ENCODE measurements at regions not wholly inside any gene's neighbourhood (a gene's known extent, or its start where the extent isn't known, plus 50 kb on each side); places are given as distances from the start of the nearest gene placed in this dataset.

DNA sequence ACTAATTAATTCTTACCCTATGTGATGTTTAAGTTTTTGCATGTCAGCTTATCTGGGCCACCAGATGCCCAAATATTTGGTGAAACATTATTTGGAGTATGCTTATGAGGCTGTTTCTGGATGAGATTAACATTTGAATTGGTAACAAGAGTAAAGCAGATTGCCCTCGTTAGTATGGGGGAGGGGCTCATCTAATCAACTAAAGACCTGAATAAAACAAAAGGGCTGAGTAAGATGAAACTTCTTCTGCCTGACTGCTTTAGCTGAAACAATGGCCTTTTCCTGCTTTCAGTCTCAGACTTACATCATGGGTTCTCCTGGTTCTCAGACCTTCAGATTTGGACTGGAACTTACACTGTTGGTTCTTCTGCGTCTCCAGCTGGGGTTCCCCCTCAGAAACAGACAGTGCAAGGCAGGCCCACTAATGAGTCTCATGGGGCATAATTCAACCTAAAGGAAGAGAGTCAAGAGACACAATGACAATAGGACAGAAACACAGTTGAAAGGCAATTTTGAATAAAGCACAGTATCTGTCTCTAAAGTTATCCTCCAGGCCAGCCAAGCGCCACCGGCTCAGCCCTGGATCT lies 288.4 kb downstream of the CAAP1 start:
- no peak for TF ChIP-seq POLR2A (IDR thresholded peaks at IDR 0.05)
- TF ChIP-seq, protein P1, sequence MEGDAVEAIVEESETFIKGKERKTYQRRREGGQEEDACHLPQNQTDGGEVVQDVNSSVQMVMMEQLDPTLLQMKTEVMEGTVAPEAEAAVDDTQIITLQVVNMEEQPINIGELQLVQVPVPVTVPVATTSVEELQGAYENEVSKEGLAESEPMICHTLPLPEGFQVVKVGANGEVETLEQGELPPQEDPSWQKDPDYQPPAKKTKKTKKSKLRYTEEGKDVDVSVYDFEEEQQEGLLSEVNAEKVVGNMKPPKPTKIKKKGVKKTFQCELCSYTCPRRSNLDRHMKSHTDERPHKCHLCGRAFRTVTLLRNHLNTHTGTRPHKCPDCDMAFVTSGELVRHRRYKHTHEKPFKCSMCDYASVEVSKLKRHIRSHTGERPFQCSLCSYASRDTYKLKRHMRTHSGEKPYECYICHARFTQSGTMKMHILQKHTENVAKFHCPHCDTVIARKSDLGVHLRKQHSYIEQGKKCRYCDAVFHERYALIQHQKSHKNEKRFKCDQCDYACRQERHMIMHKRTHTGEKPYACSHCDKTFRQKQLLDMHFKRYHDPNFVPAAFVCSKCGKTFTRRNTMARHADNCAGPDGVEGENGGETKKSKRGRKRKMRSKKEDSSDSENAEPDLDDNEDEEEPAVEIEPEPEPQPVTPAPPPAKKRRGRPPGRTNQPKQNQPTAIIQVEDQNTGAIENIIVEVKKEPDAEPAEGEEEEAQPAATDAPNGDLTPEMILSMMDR (IDR thresholded peaks at IDR 0.05), result no peak

Measured in body of pancreas (tissue), 4 donors.